Limb (tissue), 2 donors: ENCODE measurements at regions not wholly inside any gene's neighbourhood (a gene's known extent, or its start where the extent isn't known, plus 50 kb on each side); places are given as distances from the start of the nearest gene placed in this dataset.
"Not testable (repeated sequence)": the region's sequence is repeated elsewhere in the genome, so short reads cannot be mapped to it uniquely, and the experiment has no call there.

Source experiments
- DNase-seq, 2 donors: peaks; one replicate each; pipeline ENCODE4 v3.0.0-alpha.2; 2016; ENCODE audit errors: extremely low spot score in 2 of 2

DNA sequence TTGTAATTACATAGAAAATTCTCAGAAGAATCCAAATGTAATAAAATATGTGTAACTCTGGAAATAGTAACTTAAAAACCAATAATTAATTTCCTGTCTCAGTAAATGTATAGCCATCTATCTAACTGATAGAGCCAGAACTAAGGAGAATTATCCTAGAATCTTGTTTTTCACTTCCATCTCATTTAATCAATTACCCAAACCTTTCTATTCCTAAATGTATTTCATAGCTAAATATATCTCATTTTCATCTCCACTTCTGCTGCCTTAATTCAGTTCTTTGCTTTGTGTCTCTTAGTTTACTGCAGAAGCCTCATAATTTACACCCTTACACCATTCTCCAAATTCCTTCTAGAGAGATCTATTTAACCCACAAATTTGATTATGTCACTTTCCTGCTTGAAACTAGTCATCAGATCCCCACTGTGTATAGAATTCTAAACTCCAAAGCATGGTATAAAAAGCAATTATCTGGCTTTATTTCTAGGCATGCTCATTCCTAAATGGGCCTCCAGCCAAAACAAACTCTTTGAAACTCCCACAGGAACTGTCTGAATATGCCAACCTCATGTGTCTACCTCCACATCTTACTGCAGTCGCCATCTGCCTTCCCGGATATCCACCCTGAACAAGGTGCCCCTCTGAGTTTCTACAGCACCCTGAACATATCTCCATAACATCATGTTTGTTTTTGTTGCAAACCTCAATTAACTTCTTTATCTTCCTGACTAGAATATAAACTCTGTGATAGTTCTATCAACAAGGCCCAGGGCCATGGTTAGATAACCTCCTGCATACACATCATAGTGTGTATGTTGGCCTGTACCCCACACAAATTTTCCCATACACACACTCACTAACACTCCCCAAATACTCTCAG lies 70.5 kb upstream of the ADTRP start:
- DNase-seq = no peak

- DNase-seq = no peak
These were observed 69.7 kb upstream of the ADTRP start for GRCh38 chr6:11848346-11848651.

DNA sequence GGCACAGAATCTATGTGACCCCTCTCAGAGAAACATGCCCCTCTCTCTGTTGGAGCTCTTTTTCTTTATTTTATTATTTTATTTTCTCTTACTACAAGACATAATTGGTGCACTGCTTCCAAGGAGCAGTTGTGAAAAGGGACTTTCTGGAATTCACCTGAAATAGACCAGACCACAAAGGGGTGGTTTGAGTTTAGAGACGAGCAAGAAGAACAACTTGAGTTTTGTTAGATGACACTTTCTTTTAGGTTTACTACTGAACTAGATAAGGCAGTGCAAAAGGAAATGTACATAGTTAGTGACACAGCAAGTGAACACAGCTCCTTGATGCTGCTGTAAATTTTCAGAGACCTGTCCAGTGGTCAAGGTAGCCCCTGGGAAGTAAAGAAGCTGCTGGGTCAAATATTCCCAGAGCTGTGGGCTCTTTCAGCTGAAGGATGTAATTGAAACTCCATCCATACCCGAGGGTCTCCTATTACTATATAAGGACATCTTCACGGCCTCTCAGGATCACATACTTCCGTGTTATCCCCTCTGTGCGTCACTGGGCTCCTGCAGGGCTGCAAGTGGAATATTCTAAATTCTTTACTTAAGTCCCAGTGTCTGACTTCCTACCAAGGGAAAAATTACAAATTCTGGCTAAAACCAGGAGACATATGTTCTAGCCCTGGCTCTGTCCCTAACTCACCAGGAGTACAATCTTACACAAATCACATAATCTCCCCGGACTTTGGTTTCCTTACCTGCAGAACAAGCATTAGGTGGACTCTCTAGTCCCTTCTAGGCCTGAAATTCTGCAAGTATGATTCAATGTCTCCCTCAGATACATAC lies 69.1 kb upstream of the ADTRP start:
- no peak for DNase-seq

GRCh38 chr6:11847068-11847467 lies 68.5 kb upstream of the ADTRP start:
- not testable (repeated sequence) for DNase-seq

GRCh38 chr6:11845664-11846577 lies 67.3 kb upstream of the ADTRP start:
- DNase-seq = no peak

GRCh38 chr6:11842795-11843194 lies 64.2 kb upstream of the ADTRP start:
- DNase-seq = not testable (repeated sequence)

GRCh38 chr6:11835065-11835464 lies 56.5 kb upstream of the ADTRP start:
- no peak for DNase-seq

DNA sequence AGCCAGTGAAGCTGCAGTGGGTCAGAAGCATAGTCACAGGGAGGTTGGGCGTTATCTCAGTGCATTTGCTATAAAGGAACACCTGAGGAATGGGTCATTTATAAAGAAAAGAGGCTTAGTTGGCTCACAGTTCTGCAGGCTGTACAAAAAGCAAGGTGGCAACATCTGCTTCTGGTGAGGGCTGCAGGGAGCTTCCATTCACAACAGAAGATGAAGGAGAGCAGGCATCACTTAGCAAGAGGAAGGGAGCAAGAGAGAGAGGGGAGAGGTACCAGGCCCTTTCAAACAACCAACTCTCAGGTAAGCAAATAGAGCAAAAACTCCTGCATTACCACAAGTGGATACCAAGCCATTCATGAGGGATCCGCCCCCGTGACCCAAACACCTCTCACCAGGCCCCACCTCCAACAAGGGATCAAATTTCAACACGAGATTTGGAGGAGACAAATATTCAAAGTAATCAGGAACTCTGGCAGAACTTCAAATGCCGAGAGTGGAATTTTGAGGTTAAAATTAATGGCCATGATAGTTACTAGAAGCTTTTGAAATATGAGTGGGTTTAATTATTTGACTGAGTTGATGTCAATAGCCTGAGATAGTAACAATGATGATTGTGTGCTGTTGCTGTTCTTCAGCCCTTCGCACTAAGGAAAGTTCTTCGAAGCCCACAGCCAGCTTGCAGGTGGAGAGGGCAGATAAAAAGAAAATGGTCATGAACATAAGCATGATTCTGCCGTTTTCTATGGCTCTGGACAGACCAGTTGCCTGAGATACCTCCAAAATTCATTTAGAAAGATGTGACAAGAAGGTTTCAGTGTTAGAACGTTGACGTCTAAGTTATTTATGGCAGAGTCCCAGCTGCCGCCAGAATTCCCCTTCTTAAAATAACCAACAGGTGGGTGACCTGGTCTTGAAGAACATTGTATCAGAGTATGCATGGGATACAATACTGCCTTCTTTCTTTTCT lies 55.3 kb upstream of the ADTRP start:
- DNase-seq = no peak

DNA sequence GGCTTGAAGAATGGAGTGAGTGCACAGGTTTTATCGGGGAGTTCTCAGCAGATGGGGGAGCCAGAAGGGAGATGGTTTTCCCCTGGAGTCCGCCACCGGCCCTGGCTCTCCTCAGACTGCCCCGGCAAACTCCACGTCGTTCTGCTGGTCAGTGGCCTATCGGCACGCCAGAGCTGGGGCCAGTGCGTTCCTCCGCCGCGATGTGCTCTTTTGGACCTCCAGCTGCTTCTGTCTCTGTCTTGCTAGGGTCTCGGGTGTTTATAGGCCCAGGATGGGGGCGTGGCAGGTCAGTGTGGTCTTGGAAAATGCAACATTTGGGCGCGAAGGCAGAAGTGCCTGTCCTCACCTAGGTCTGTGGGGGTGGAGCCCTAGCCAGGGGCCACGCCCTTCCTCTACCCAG lies 53.0 kb upstream of the ADTRP start:
- no peak for DNase-seq

GRCh38 chr6:11830520-11830919 lies 51.9 kb upstream of the ADTRP start:
- DNase-seq = no peak

GRCh38 chr6:11830105-11830504 lies 51.5 kb upstream of the ADTRP start:
- DNase-seq = no peak

GRCh38 chr6:11828262-11828870 lies 49.8 kb upstream of the ADTRP start:
- DNase-seq = no peak
